CD4-positive, alpha-beta T cell treated with Interleukin-21 for 1 hour (primary cell): ENCODE measurements at regions not wholly inside any gene's neighbourhood (a gene's known extent, or its start where the extent isn't known, plus 50 kb on each side); places are given as distances from the start of the nearest gene placed in this dataset.

Experiments
- DNase-seq: peaks from one replicate; pipeline ENCODE4 v3.0.0-alpha.2; 2020

GRCh38 chr17:79365351-79365750 lies 245.5 kb downstream of the RBFOX3 start:
- no peak for DNase-seq

DNA sequence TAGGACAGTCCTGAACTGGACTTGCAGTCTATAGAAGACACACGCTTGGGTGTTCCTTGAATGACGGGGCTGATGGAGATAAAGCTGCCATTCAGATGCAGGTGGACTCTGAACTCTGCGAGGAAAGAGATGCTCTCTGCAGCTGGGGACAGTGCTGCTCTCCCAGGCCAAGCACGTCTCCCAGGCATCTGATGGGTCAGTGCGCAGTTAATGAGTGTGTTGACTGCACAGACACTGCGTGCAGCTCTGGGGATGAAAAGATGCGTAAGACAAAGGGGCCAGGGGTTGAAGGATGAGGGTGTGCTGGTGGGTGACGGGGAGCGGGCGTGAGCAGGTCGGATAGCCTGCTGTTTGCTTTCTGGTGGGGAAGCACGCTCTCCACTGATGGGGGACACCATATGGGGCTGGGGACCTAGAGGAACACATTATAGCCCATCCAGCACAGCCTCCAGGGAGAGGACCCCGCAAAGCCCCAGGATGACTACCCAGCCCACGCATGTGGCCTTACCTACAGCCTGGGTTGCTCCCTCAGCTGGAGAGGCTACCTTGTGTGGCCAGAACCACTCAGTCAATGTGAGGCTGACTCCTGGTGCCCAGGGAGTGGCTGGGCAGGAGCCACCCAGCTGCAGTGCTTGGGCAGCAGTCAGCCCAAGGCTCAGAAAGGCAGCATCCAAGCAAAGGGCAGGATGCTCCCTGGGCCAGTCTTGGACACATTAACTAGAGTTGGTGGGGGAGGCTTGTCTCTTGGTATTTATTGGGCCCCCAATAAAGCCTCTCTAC lies 246.3 kb downstream of the RBFOX3 start:
- no peak for DNase-seq

- DNase-seq = no peak
Observed at GRCh38 chr17:79363552-79364275, 247.1 kb downstream of the RBFOX3 start.

DNA sequence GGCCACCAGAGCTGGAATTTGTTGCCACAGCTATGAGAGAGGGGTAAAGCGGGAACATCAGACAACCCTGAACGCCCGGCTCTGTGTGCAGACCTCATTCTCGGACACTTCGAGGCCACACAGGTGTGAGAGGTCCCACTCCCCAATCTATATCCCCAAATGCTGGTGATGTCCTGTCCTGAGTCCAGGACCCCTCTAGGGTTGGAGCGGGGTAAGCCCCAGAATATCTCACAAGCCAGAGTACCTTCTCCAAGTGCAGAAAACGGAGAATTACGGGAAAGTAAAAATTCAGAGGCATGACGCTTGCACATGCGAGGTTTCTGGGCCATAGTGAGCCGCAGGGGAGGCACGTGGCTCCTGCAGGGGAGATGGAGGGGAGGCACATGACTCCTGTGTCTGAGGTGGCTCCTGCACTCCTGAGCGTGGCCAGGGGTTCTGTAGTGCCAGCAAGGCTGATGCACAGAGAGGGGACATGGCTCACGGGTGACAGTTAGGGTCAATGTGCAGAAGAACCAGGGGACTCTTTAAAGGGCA lies 248.0 kb downstream of the RBFOX3 start:
- DNase-seq = no peak

GRCh38 chr17:79361873-79362771 lies 248.7 kb downstream of the RBFOX3 start:
- DNase-seq = no peak

- DNase-seq = no peak
Observed at GRCh38 chr17:79361221-79361734, 249.6 kb downstream of the RBFOX3 start.

GRCh38 chr17:79360196-79360595 lies 250.7 kb downstream of the RBFOX3 start:
- DNase-seq = no peak

DNA sequence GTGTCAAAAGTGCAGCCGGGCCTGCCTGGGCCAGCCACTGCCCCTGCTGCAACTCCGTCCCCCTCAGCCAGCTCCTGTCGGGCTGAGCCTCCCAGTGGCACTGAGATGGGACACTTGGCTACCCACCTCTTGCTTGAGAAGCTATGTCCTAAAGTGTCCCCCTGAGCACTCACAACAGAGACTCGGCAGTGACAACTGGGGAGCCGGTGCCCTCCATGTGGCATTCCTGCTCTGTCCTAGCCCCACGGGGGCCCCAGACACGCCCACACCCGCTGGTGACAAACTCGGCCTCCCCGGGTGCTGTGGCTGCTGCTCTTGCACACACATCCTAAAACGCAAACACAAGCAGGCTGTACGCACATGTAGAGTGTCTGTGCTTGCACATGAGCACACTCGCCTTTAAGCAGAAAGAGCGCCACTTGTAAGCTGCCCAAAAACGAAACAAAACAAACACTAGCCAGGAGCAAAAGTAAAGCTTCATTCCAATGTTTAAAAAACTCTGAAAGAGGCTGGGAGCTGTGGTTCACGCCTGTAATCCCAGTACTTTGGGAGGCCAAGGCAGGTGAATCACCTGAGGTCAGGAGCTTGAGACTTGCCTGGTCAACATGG lies 253.9 kb downstream of the RBFOX3 start:
- DNase-seq = no peak

DNA sequence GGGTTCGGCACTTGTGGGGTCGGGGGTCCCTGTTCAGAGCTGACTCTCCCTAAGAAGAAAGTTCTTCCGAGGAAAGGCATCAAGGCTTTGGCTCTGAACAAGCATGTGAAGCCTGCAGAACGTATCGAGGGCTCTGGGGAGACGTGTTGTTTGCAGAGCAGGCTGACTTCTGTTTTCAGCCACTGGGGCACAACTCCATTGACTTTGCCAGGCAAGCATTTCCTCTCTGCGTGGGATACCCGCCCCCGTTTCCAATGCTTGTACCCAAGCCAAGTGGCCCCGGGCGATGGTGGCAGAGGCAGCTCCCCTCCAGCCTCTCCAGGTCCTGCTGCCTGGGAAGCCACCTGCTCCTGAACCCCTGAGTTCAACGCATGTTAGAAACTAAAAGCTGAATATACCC lies 255.7 kb downstream of the RBFOX3 start:
- no peak for DNase-seq

DNA sequence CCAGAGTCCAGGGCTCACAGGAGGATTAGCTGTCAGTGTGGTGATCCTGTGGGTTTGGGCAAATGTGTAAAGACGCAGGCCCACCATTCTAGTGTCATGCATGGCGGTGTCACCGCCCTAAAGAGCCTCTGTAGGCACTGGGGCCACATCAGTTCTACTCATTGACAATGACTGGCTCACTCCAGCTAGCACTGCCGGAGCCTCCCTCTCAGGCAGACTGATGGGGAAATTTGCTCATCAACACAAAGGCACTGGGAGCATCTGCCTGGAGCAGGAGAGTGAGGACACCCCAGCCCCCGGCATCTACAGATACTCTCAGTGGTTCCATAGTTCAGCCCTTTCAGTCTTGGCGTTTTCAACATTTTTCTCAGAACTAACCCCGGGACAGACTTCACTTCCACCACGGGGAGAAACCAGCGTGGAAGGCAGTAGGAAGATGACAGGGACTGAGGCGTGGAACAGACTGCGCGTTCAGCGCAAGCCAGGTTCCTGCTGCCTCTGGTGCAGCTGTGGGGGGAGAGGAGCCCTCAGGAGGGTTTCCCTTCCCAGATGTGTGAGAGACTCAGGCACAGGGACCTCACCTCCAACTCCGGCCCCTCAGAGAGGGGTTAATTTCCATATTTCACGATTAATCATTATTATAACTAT lies 256.6 kb downstream of the RBFOX3 start:
- no peak for DNase-seq

DNA sequence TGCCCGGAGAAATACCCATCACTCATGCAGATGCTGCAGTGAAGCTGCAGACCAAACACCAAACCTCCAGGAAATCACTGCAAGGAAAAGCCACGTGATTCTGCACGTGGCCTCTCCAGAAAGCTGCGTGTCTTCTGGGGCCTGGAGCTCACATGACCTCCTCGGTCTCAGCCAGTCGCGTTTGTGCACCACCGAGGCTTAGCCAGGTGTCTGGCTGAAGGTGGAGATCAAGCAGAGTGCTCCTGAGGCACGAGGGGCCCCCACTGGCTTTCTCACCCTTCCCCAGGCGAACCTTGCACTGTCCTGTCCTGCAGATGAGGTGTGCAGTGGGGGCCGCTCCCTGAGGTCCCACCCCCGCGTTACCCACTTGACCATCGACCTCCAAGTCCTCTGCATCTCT lies 257.3 kb downstream of the RBFOX3 start:
- no peak for DNase-seq

DNA sequence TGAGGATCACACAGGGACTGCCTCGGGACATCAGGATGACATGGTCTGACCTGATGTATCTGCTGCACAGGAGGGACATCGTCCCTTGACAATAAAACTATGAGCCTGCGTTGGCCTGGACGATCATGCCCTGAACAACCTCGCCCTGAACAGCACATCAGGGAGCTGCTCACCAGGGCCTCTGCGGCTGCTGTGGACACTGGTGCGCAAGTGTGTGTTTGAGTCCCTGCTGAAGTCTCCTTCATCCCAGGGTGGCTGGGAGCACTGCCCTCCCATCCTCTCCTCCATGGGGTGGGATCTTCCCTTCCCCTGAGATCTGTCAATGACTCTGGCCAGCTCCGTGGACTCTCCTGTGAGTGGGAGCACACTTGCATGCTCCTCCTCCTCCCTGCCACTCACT lies 257.8 kb downstream of the RBFOX3 start:
- no peak for DNase-seq

DNA sequence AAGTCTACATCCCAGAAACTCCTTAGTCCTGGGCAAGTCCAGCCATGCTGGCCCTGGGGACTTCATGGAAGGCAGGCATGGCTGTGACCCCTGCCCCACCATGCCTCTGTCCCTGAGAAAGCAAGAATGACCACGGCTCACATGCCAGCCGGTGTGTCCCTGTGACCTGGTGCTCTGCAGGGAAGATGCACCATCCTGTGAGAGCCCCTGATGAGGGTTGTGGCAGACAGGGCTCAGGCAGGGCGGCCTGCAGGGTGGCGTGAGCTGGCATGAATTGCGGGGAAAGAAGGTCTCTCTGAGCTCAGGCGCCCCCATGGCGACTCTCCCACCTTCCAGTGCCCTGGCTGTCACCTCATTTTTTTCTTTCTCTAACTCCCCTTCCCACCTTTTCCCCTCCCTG lies 260.3 kb downstream of the RBFOX3 start:
- DNase-seq = no peak

- no peak for DNase-seq
Observed at GRCh38 chr17:79349506-79350400, 261.1 kb downstream of the RBFOX3 start.

DNA sequence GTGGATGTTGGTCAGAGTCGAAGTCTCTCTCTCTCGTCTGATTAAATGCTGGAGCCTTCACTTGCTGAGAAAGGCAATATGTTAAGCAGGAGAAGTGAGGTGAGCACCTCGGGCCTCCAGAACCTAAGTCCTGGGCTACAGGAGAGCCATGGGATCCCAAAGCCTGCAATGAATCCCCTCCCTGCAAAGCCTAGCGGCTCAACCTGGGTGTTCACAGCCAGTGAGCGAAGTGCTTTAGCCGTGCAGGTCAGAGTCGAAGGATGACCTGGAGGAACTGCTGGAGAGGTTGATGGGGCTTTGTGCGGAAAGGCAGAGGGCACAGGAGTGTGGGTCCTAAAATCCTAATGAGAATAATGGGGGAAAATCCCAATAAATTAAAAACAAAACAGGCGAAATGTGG lies 267.8 kb downstream of the ENGASE start:
- no peak for DNase-seq

- no peak for DNase-seq
Observed at GRCh38 chr17:79341816-79342215, 267.2 kb downstream of the ENGASE start.

DNA sequence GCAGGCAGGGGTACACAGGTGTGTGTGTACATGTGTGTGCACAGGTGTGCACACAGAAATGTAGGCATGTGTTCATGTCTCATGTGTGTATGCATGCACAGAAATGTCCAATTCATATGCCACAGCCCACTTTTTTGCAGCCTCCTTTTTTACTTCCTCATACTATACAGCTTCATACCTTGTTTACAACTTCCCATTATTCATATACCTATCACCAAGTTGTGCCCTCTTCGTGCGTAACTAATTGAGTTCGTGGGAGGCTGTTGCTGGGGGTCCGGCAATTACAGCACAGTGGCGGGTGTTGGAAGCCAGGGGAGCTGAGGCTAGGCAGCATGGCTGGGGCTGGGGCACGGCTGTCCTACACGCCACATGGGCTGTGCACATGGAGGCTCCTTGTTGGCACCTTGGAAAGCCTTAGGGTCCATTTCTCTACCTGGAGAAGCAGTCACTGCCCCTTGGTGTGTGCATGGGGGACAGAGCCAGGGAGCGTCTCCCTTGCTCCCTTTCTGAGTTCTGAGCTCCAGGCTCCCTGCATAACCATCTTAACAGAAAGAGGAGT lies 266.7 kb downstream of the ENGASE start:
- no peak for DNase-seq

GRCh38 chr17:79340333-79341221 lies 266.0 kb downstream of the ENGASE start:
- DNase-seq = no peak

- no peak for DNase-seq
Observed at GRCh38 chr17:79339321-79339720, 264.7 kb downstream of the ENGASE start.
